SK-N-SH (cell line): ENCODE measurements at regions not wholly inside any gene's neighbourhood (a gene's known extent, or its start where the extent isn't known, plus 50 kb on each side); places are given as distances from the start of the nearest gene placed in this dataset.

Experiments used
- EP300 ChIP-seq, 2 experiments: IDR thresholded peaks; 2 replicates each; pipeline versions ENCODE4 v1.4.0 to v1.6.1; 2012; ENCODE audit warnings: borderline replicate concordance in 1 of 2, low read depth in 1 of 2, low read length in 1 of 2
- GABPA ChIP-seq: IDR thresholded peaks from 2 replicates; pipeline ENCODE4 v1.4.0; 2012; ENCODE audit warnings: low read depth, mild to moderate bottlenecking
- MXI1 ChIP-seq: IDR thresholded peaks from 2 replicates; pipeline ENCODE4 v1.6.1; 2012; ENCODE audit warnings: mild to moderate bottlenecking, low read depth, low read length, improper control_type of control experiment
- NRF1 ChIP-seq: IDR thresholded peaks from 2 replicates; pipeline ENCODE4 v1.6.1; 2012; ENCODE audit warnings: low read depth, mild to moderate bottlenecking, low read length
- RFX5 ChIP-seq: IDR thresholded peaks from 2 replicates; pipeline ENCODE4 v1.6.1; 2012; ENCODE audit warnings: mild to moderate bottlenecking, improper control_type of control experiment, low read length
- TF ChIP-seq, protein P1 (sequence below): IDR thresholded peaks from 2 replicates; pipeline ENCODE4 v1.4.0; 2012; ENCODE audit warnings: low read depth
- TF ChIP-seq, protein P2 (sequence below): fragments of 200-600 bp; sonication (generic); IDR thresholded peaks from 2 replicates; pipeline ENCODE4 v1.6.1; 2017; ENCODE audit warnings: antibody characterized with exemption, mild to moderate bottlenecking, moderate library complexity

DNA sequence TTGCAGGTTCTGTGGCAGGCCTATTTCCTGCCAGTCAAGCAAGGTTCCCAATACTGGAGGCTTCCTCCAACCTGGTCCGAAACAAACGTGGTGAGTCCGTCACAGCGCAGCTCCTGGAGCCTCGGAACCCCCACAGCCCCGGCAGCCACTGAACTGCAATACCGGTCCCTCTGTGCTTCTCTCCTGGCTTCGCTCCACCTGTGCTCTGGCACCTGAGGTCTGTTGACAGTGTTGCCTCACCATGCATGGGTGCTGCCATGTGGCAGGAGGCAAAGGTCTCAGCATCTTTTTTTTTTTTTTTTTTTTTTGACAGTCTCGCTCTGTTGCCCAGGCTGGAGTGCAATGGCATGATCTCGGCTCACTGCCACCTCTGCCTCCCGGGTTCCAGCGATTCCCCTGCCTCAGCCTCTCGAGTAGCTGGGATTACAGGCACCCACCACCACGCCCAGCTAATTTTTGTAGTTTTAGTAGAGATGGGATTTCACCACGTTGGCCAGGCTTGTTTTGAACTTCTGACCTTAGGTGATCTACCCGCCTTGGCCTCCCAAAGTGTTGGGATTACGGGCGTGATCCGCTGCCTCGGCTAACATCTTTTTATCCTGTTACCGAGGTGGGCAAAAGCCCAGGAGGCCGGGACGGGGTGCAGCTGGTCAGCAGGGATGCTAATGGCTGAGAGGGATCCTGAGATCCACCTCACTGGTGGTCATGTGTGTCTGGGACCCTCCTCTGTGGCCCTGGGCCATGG is 57.1 kb upstream of the RNU6ATAC start:
- TF ChIP-seq, protein P1, sequence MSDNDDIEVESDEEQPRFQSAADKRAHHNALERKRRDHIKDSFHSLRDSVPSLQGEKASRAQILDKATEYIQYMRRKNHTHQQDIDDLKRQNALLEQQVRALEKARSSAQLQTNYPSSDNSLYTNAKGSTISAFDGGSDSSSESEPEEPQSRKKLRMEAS, result no peak
- TF ChIP-seq, protein P2, sequence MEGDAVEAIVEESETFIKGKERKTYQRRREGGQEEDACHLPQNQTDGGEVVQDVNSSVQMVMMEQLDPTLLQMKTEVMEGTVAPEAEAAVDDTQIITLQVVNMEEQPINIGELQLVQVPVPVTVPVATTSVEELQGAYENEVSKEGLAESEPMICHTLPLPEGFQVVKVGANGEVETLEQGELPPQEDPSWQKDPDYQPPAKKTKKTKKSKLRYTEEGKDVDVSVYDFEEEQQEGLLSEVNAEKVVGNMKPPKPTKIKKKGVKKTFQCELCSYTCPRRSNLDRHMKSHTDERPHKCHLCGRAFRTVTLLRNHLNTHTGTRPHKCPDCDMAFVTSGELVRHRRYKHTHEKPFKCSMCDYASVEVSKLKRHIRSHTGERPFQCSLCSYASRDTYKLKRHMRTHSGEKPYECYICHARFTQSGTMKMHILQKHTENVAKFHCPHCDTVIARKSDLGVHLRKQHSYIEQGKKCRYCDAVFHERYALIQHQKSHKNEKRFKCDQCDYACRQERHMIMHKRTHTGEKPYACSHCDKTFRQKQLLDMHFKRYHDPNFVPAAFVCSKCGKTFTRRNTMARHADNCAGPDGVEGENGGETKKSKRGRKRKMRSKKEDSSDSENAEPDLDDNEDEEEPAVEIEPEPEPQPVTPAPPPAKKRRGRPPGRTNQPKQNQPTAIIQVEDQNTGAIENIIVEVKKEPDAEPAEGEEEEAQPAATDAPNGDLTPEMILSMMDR, result no peak
- TF ChIP-seq GABPA, result no peak
- no peak for TF ChIP-seq EP300 (IDR thresholded peaks at IDR 0.05; ENCODE audit: borderline replicate concordance in 1 of 2, low read depth in 1 of 2, low read length in 1 of 2)
- no peak for TF ChIP-seq MXI1
- TF ChIP-seq RFX5, result no peak
- TF ChIP-seq NRF1, result no peak
